OCI-LY7 (cell line): ENCODE measurements at regions not wholly inside any gene's neighbourhood (a gene's known extent, or its start where the extent isn't known, plus 50 kb on each side); places are given as distances from the start of the nearest gene placed in this dataset.

ENCODE experiments used
- EZH2phosphoT487 ChIP-seq: fragments of 200-600 bp; sonication (generic); IDR thresholded peaks from 2 replicates; pipeline ENCODE4 v1.6.1; 2018; ENCODE audit warnings: low read depth, borderline replicate concordance, mild to moderate bottlenecking, mixed run types, antibody characterized with exemption, low read length, moderate library complexity, mixed read lengths
- TF ChIP-seq, protein P1 (sequence below): fragments of 200-600 bp; sonication (generic); conservative IDR thresholded peaks from 2 replicates; pipeline ENCODE4 v1.5.1; 2014; ENCODE audit warnings: mild to moderate bottlenecking, antibody characterized with exemption, low read length, moderate library complexity, mixed read lengths

GRCh38 chr2:142803158-142803557 lies 74.3 kb upstream of the KYNU start:
- TF ChIP-seq, protein P1, sequence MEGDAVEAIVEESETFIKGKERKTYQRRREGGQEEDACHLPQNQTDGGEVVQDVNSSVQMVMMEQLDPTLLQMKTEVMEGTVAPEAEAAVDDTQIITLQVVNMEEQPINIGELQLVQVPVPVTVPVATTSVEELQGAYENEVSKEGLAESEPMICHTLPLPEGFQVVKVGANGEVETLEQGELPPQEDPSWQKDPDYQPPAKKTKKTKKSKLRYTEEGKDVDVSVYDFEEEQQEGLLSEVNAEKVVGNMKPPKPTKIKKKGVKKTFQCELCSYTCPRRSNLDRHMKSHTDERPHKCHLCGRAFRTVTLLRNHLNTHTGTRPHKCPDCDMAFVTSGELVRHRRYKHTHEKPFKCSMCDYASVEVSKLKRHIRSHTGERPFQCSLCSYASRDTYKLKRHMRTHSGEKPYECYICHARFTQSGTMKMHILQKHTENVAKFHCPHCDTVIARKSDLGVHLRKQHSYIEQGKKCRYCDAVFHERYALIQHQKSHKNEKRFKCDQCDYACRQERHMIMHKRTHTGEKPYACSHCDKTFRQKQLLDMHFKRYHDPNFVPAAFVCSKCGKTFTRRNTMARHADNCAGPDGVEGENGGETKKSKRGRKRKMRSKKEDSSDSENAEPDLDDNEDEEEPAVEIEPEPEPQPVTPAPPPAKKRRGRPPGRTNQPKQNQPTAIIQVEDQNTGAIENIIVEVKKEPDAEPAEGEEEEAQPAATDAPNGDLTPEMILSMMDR, result no peak
- no peak for TF ChIP-seq EZH2phosphoT487
